ENCODE measurements at regions not wholly inside any gene's neighbourhood (a gene's known extent, or its start where the extent isn't known, plus 50 kb on each side); places are given as distances from the start of the nearest gene placed in this dataset.

GRCh38 chr2:13091455-13091854 lies 374.7 kb downstream of the TRIB2 start:
- no peak for DNase-seq (ENCODE audit: low read depth in 1 of 2, low spot score in 1 of 2)

- no peak for DNase-seq (ENCODE audit: low read depth in 1 of 2, low spot score in 1 of 2)
These were observed 375.2 kb downstream of the TRIB2 start for GRCh38 chr2:13091861-13092378.

GRCh38 chr2:13093416-13093991 lies 376.8 kb downstream of the TRIB2 start:
- no peak for DNase-seq (ENCODE audit: low read depth in 1 of 2, low spot score in 1 of 2)

GRCh38 chr2:13102397-13103063 lies 385.8 kb downstream of the TRIB2 start:
- DNase-seq (ENCODE audit: low read depth in 1 of 2, low spot score in 1 of 2): no peak

GRCh38 chr2:13103151-13103550 lies 386.4 kb downstream of the TRIB2 start:
- no peak for DNase-seq (ENCODE audit: low read depth in 1 of 2, low spot score in 1 of 2)

GRCh38 chr2:13103778-13104493 lies 387.2 kb downstream of the TRIB2 start:
- DNase-seq (ENCODE audit: low read depth in 1 of 2, low spot score in 1 of 2): no peak

GRCh38 chr2:13104723-13105122 lies 388.0 kb downstream of the TRIB2 start:
- no peak for DNase-seq (ENCODE audit: low read depth in 1 of 2, low spot score in 1 of 2)

GRCh38 chr2:13106302-13106701 lies 389.6 kb downstream of the TRIB2 start:
- DNase-seq (ENCODE audit: low read depth in 1 of 2, low spot score in 1 of 2): no peak

GRCh38 chr2:13109516-13109915 lies 392.8 kb downstream of the TRIB2 start:
- no peak for DNase-seq (ENCODE audit: low read depth in 1 of 2, low spot score in 1 of 2)

- DNase-seq (ENCODE audit: low read depth in 1 of 2, low spot score in 1 of 2): no peak
These were observed 394.1 kb downstream of the TRIB2 start for GRCh38 chr2:13110825-13111224.

- no peak for DNase-seq (ENCODE audit: low read depth in 1 of 2, low spot score in 1 of 2)
These were observed 396.3 kb downstream of the TRIB2 start for GRCh38 chr2:13113002-13113401.

GRCh38 chr2:13114391-13114790 lies 397.7 kb downstream of the TRIB2 start:
- DNase-seq (ENCODE audit: low read depth in 1 of 2, low spot score in 1 of 2): no peak

- DNase-seq (ENCODE audit: low read depth in 1 of 2, low spot score in 1 of 2): no peak
These were observed 398.9 kb downstream of the TRIB2 start for GRCh38 chr2:13115643-13116042.

- no peak for DNase-seq (ENCODE audit: low read depth in 1 of 2, low spot score in 1 of 2)
These were observed 404.4 kb downstream of the TRIB2 start for GRCh38 chr2:13121096-13121495.

GRCh38 chr2:13128139-13128538 lies 411.4 kb downstream of the TRIB2 start:
- no peak for DNase-seq (ENCODE audit: low read depth in 1 of 2, low spot score in 1 of 2)

GRCh38 chr2:13135369-13135768 lies 418.6 kb downstream of the TRIB2 start:
- DNase-seq (ENCODE audit: low read depth in 1 of 2, low spot score in 1 of 2): no peak

- no peak for DNase-seq (ENCODE audit: low read depth in 1 of 2, low spot score in 1 of 2)
These were observed 419.1 kb downstream of the TRIB2 start for GRCh38 chr2:13135856-13136255.

- DNase-seq (ENCODE audit: low read depth in 1 of 2, low spot score in 1 of 2): no peak
These were observed 420.9 kb downstream of the TRIB2 start for GRCh38 chr2:13137679-13138078.

- no peak for DNase-seq (ENCODE audit: low read depth in 1 of 2, low spot score in 1 of 2)
These were observed 424.6 kb downstream of the TRIB2 start for GRCh38 chr2:13141315-13141714.

- no peak for DNase-seq (ENCODE audit: low read depth in 1 of 2, low spot score in 1 of 2)
These were observed 426.7 kb downstream of the TRIB2 start for GRCh38 chr2:13143451-13143850.

- DNase-seq (ENCODE audit: low read depth in 1 of 2, low spot score in 1 of 2): no peak
These were observed 440.2 kb downstream of the TRIB2 start for GRCh38 chr2:13156916-13157315.

- DNase-seq (ENCODE audit: low read depth in 1 of 2, low spot score in 1 of 2): no peak
These were observed 441.7 kb downstream of the TRIB2 start for GRCh38 chr2:13158466-13158865.

Data from stimulated activated CD4-positive, alpha-beta T cell treated with anti-CD3 and anti-CD28 coated beads, Interleukin-15, amount 100 ng/mL, for 1 hour (primary cell).